Ectodermal cell (in vitro differentiated cells): ENCODE measurements at regions not wholly inside any gene's neighbourhood (a gene's known extent, or its start where the extent isn't known, plus 50 kb on each side); places are given as distances from the start of the nearest gene placed in this dataset.

ENCODE experiments used
- H3K27ac ChIP-seq: 2 replicates; pipeline ENCODE4 v1.7.0; 2013; ENCODE audit warnings: mild to moderate bottlenecking, low read depth, low read length; ENCODE audit not compliant: insufficient read depth, poor library complexity, severe bottlenecking
- H3K27me3 ChIP-seq: 2 replicates; pipeline ENCODE4 v1.7.0; 2013; ENCODE audit warnings: mild to moderate bottlenecking, low read length; ENCODE audit not compliant: insufficient read depth, control insufficient read depth, poor library complexity, severe bottlenecking
- H3K36me3 ChIP-seq: one replicate; pipeline ENCODE4 v1.7.0; 2013; ENCODE audit warnings: low read length; ENCODE audit not compliant: control insufficient read depth, insufficient read depth
- H3K4me1 ChIP-seq: one replicate; pipeline ENCODE4 v1.7.0; 2013; ENCODE audit warnings: low read length; ENCODE audit not compliant: control insufficient read depth, insufficient read depth
- H3K4me3 ChIP-seq: 2 replicates; pipeline ENCODE4 v1.7.0; 2013; ENCODE audit warnings: low read depth, low read length, control low read depth; ENCODE audit not compliant: insufficient read depth
- H3K9me3 ChIP-seq: 2 replicates; pipeline ENCODE4 v1.7.0; 2013; ENCODE audit warnings: mild to moderate bottlenecking, low read length, moderate library complexity; ENCODE audit not compliant: control insufficient read depth
- WGBS, 2 experiments: methylation state at CpG; one replicate each; pipeline ENCODE4 v1.1.7; 2013; ENCODE audit warnings: missing lambda C conversion rate in 2 of 2; 5-methylcytosine and 5-hydroxymethylcytosine counted together

- Histone ChIP-seq H3K36me3 (no peaks in the 10 kb centered on the region), H3K9me3 (no peaks in the 10 kb centered on the region), H3K4me3 (no peak overlapping the region), H3K4me1 (peaks cover 40% of the 10 kb centered on the region), H3K27me3 (no peaks in the 10 kb centered on the region), H3K27ac (no peak overlapping the region)
- 95% methylated on average over 8 to 9 of the region's 9 CpGs for WGBS, 2 experiments
These were observed 228.6 kb downstream of the ZNF516 start for GRCh38 chr18:76266236-76266991.

- Histone ChIP-seq H3K27me3 (no peaks in the 10 kb centered on the region), H3K36me3 (no peaks in the 10 kb centered on the region), H3K4me1 (peaks cover 47% of the 10 kb centered on the region), H3K4me3 (no peak overlapping the region), H3K27ac (no peak overlapping the region), H3K9me3 (no peaks in the 10 kb centered on the region)
- 87 to 91% methylated on average over 9 of the region's 9 CpGs for WGBS, 2 experiments
These were observed 229.4 kb downstream of the ZNF516 start for GRCh38 chr18:76265497-76266235.

GRCh38 chr18:76264876-76265250 lies 230.2 kb downstream of the ZNF516 start:
- H3K27me3 ChIP-seq: no peaks in the 10 kb centered on the region
- 93% methylated on average over 10 of the region's 10 CpGs for WGBS, 2 experiments
- no peak overlapping the region for H3K4me3 ChIP-seq
- no peaks in the 10 kb centered on the region for H3K36me3 ChIP-seq
- H3K4me1 ChIP-seq: peaks cover 47% of the 10 kb centered on the region
- H3K9me3 ChIP-seq: no peaks in the 10 kb centered on the region
- H3K27ac ChIP-seq: no peak overlapping the region

- Histone ChIP-seq H3K27ac (no peak overlapping the region), H3K27me3 (no peaks in the 10 kb centered on the region), H3K9me3 (no peaks in the 10 kb centered on the region), H3K36me3 (no peaks in the 10 kb centered on the region), H3K4me1 (peaks cover 49% of the 10 kb centered on the region), H3K4me3 (no peak overlapping the region)
- 94 to 95% methylated on average over 18 of the region's 18 CpGs for WGBS, 2 experiments
These were observed 230.7 kb downstream of the ZNF516 start for GRCh38 chr18:76264198-76264875.

- Histone ChIP-seq H3K4me3 (no peak overlapping the region), H3K4me1 (peaks cover 53% of the 10 kb centered on the region), H3K27me3 (no peaks in the 10 kb centered on the region), H3K9me3 (no peaks in the 10 kb centered on the region), H3K36me3 (no peaks in the 10 kb centered on the region), H3K27ac (no peak overlapping the region)
- WGBS, 2 experiments: 51 to 66% methylated on average over 17 of the region's 18 CpGs
These were observed 231.7 kb downstream of the ZNF516 start for GRCh38 chr18:76263046-76264005.

- no peak overlapping the region for H3K4me3 ChIP-seq
- H3K27ac ChIP-seq: no peak overlapping the region
- 48 to 54% methylated on average over 14 to 16 of the region's 16 CpGs for WGBS, 2 experiments
- no peaks in the 10 kb centered on the region for H3K9me3 ChIP-seq
- peaks cover 53% of the 10 kb centered on the region for H3K4me1 ChIP-seq
- H3K27me3 ChIP-seq: no peaks in the 10 kb centered on the region
- no peaks in the 10 kb centered on the region for H3K36me3 ChIP-seq
These were observed 234.0 kb downstream of the ZNF516 start for GRCh38 chr18:76260941-76261472.

- 88 to 95% methylated on average over 10 to 11 of the region's 11 CpGs for WGBS, 2 experiments
- Histone ChIP-seq H3K4me3 (no peak overlapping the region), H3K36me3 (no peaks in the 10 kb centered on the region), H3K27ac (no peak overlapping the region), H3K9me3 (no peaks in the 10 kb centered on the region), H3K4me1 (peaks cover 43% of the 10 kb centered on the region), H3K27me3 (no peaks in the 10 kb centered on the region)
These were observed 235.3 kb downstream of the ZNF516 start for GRCh38 chr18:76259711-76260110.

- Histone ChIP-seq H3K27me3 (no peaks in the 10 kb centered on the region), H3K4me3 (no peak overlapping the region), H3K27ac (no peak overlapping the region), H3K36me3 (no peaks in the 10 kb centered on the region), H3K4me1 (peaks cover 37% of the 10 kb centered on the region), H3K9me3 (no peaks in the 10 kb centered on the region)
- 27 to 29% methylated on average over 10 of the region's 10 CpGs for WGBS, 2 experiments
These were observed 235.9 kb downstream of the ZNF516 start for GRCh38 chr18:76259096-76259495.

- H3K4me1 ChIP-seq: peaks cover 28% of the 10 kb centered on the region
- no peak overlapping the region for H3K4me3 ChIP-seq
- no peaks in the 10 kb centered on the region for H3K36me3 ChIP-seq
- no peaks in the 10 kb centered on the region for H3K27me3 ChIP-seq
- H3K27ac ChIP-seq: no peak overlapping the region
- 33 to 45% methylated on average over 2 of the region's 2 CpGs for WGBS, 2 experiments
- no peaks in the 10 kb centered on the region for H3K9me3 ChIP-seq
These were observed 236.8 kb downstream of the ZNF516 start for GRCh38 chr18:76258209-76258608.
